ENCODE measurements at regions not wholly inside any gene's neighbourhood (a gene's known extent, or its start where the extent isn't known, plus 50 kb on each side); places are given as distances from the start of the nearest gene placed in this dataset.
"Not testable (repeated sequence)": the region's sequence is repeated elsewhere in the genome, so short reads cannot be mapped to it uniquely, and the experiment has no call there.

DNA sequence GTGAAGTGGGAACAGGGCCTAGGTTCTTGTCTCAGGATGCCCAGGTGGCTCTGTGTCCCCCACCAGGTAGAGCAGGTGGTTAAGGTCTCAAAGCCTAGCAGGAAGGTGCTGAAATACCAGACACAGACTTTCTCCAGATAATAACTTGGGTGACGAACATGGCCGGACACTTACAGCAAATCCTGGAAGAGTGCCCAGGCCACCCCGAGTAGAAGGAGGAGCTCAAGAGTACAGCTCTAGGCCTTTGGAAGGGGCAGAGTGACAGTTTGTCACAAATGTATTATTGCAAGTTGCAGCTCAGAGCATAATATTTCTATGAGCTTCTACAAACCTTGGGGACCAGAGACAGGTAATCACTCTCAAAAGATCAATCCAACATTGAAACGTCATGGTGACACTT is 251.6 kb upstream of the SOX4 start:
- in situ Hi-C loops (cut with HindIII; ENCODE audit: low pct_unique_long_range_greater_than_20kb, low sequenced_read_pairs) = no loop called here
- DNase-seq (ENCODE audit: low read depth in 1 of 2, low spot score in 1 of 2) = no peak
- no peak for TF ChIP-seq JUND (IDR thresholded peaks at IDR 0.05; ENCODE audit: low read depth)

DNA sequence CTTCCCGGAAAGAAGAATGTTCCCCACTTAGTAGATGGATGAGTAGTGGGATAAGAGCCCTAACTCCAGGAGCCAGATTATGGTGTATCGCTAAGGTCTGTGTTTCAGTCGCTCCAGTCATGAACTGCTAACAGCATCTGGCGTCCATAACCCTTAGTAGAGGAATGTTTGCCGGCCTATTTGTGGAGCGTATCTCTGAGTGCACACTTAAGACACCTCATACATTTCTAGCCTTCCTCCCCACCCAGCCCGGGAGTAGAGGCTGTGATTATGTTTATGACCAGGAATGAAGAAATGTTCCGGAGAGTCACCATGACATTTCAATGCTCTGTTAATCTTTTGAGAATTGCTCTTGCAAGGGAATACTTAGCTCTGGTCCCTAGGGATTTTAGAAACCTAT is 251.1 kb upstream of the SOX4 start:
- no peak for DNase-seq (ENCODE audit: low read depth in 1 of 2, low spot score in 1 of 2)
- no peak for TF ChIP-seq JUND (IDR thresholded peaks at IDR 0.05; ENCODE audit: low read depth)
- in situ Hi-C loops (cut with HindIII; ENCODE audit: low pct_unique_long_range_greater_than_20kb, low sequenced_read_pairs) = no loop called here

DNA sequence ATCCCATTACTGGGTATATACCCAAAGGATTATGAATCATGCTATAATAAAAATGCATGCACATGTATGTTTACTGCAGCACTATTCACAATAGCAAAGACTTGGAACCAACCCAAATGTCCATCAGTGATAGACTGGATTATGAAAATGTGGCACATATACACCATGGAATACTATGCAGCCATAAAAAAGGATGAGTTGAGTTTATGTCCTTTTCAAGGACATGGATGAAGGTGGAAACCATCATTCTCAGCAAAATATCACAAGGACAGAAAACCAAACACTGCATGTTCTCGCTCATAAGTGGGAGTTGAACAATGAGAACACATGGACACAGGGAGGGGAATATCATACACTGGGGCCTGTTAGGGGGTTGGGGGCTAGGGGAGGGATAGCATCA is 247.8 kb upstream of the SOX4 start:
- in situ Hi-C loops (cut with HindIII; ENCODE audit: low pct_unique_long_range_greater_than_20kb, low sequenced_read_pairs); DNase-seq (ENCODE audit: low read depth in 1 of 2, low spot score in 1 of 2): not testable (repeated sequence)

- in situ Hi-C loops (cut with HindIII; ENCODE audit: low pct_unique_long_range_greater_than_20kb, low sequenced_read_pairs) = no loop called here
- no peak for DNase-seq (ENCODE audit: low read depth in 1 of 2, low spot score in 1 of 2)
- no peak for TF ChIP-seq JUND (IDR thresholded peaks at IDR 0.05; ENCODE audit: low read depth)
Measured at GRCh38 chr6:21348146-21348503, 245.4 kb upstream of the SOX4 start.

- TF ChIP-seq JUND (IDR thresholded peaks at IDR 0.05; ENCODE audit: low read depth) = no peak
- in situ Hi-C loops (cut with HindIII; ENCODE audit: low pct_unique_long_range_greater_than_20kb, low sequenced_read_pairs) = no loop called here
- DNase-seq (ENCODE audit: low read depth in 1 of 2, low spot score in 1 of 2) = no peak
Measured at GRCh38 chr6:21348504-21349195, 244.9 kb upstream of the SOX4 start.

GRCh38 chr6:21349834-21350233 is 243.7 kb upstream of the SOX4 start:
- no peak for DNase-seq (ENCODE audit: low read depth in 1 of 2, low spot score in 1 of 2)
- in situ Hi-C loops (cut with HindIII; ENCODE audit: low pct_unique_long_range_greater_than_20kb, low sequenced_read_pairs) = no loop called here
- no peak for TF ChIP-seq JUND (IDR thresholded peaks at IDR 0.05; ENCODE audit: low read depth)

DNA sequence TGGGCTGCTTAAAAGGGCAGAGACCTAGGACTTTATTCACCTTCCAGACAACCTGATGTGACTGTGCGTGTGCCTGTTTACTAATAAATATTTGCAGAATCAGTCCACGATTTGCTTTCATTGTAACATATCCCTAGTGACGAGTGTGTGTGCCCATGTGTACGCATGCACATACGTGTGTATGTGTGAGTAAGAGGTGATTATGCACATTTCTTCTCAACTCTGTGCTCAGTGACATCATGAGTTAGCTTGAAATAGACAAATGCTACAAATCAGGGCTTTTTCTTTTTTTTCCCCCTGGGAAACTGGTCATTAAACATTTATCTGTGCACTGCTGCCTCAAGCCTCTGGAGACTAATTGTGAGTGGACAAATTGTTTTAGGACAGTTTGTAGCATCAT is 242.6 kb upstream of the SOX4 start:
- in situ Hi-C loops (cut with HindIII; ENCODE audit: low pct_unique_long_range_greater_than_20kb, low sequenced_read_pairs) = no loop called here
- no peak for DNase-seq (ENCODE audit: low read depth in 1 of 2, low spot score in 1 of 2)
- no peak for TF ChIP-seq JUND (IDR thresholded peaks at IDR 0.05; ENCODE audit: low read depth)

DNA sequence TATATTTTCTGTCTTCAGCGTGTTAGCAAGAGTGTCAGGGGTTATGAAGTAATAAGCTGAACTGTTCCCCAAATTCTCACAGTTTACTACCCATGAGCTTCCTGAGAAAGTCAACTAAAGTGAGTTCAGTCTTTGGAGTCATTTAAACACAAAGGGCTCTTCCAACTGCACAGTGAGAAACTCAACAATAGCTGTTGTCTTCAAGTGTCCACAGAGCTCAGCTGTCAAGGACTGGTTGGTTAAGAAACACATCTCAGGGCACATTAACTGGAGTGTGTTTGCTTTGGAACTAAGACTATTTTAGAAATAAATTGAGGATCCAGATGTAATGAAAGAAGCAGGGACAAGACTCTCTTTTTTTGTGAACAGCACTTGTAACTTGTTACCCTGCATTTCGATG is 241.4 kb upstream of the SOX4 start:
- no peak for DNase-seq (ENCODE audit: low read depth in 1 of 2, low spot score in 1 of 2)
- TF ChIP-seq JUND (IDR thresholded peaks at IDR 0.05; ENCODE audit: low read depth) = no peak
- in situ Hi-C loops (cut with HindIII; ENCODE audit: low pct_unique_long_range_greater_than_20kb, low sequenced_read_pairs) = no loop called here

- no peak for TF ChIP-seq JUND (IDR thresholded peaks at IDR 0.05; ENCODE audit: low read depth)
- in situ Hi-C loops (cut with HindIII; ENCODE audit: low pct_unique_long_range_greater_than_20kb, low sequenced_read_pairs) = no loop called here
- peak in 1 of 2 experiments; percentile 31 for DNase-seq (ENCODE audit: low read depth in 1 of 2, low spot score in 1 of 2)
Measured at GRCh38 chr6:21354805-21355238, 238.7 kb upstream of the SOX4 start.

DNA sequence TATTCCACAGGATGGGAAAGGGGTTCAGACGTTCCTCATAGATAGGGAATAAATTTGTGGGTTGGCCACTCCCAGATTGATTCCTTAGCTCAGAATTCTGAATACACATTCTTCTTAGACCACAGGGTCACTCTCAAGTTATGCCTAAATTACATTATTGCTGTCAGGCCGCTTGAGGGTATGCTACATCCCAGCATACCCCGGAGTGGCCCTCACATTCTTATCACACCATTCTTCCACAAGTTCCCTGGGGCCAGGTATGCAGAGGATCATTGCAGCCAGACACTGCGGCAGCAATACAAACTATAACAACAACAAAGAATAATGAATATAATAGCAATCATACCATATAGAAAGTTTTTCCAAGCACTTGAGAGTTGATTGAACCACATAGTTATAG is 237.9 kb upstream of the SOX4 start:
- no peak for DNase-seq (ENCODE audit: low read depth in 1 of 2, low spot score in 1 of 2)
- in situ Hi-C loops (cut with HindIII; ENCODE audit: low pct_unique_long_range_greater_than_20kb, low sequenced_read_pairs) = no loop called here
- TF ChIP-seq JUND (IDR thresholded peaks at IDR 0.05; ENCODE audit: low read depth) = no peak

DNA sequence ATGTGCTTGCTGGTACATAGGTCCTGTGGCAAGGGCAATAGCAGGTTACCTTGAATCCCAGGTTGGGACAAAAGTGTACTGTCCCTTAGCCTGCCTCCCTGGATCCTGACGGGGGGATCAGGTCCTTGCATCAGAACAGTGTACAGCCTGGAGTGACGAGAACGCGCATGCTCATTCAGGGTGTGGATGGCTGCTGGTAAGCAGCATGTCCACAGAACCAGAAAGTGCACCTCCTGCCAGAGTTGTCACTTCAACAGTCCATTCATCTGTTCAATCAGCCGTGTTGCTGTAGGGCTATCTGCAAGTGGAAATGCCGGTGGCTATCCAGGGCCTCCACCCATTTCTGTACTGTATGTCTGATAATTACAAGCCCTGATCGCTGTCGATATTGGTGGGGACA is 236.3 kb upstream of the SOX4 start:
- TF ChIP-seq JUND (IDR thresholded peaks at IDR 0.05; ENCODE audit: low read depth) = no peak
- no peak for DNase-seq (ENCODE audit: low read depth in 1 of 2, low spot score in 1 of 2)
- in situ Hi-C loops (cut with HindIII; ENCODE audit: low pct_unique_long_range_greater_than_20kb, low sequenced_read_pairs) = no loop called here

- in situ Hi-C loops (cut with HindIII; ENCODE audit: low pct_unique_long_range_greater_than_20kb, low sequenced_read_pairs) = no loop called here
- no peak for TF ChIP-seq JUND (IDR thresholded peaks at IDR 0.05; ENCODE audit: low read depth)
- DNase-seq (ENCODE audit: low read depth in 1 of 2, low spot score in 1 of 2) = no peak
Measured at GRCh38 chr6:21359926-21360325, 233.6 kb upstream of the SOX4 start.

GRCh38 chr6:21360336-21360735 is 233.2 kb upstream of the SOX4 start:
- in situ Hi-C loops (cut with HindIII; ENCODE audit: low pct_unique_long_range_greater_than_20kb, low sequenced_read_pairs) = no loop called here
- no peak for TF ChIP-seq JUND (IDR thresholded peaks at IDR 0.05; ENCODE audit: low read depth)
- DNase-seq (ENCODE audit: low read depth in 1 of 2, low spot score in 1 of 2) = peak in 1 of 2 experiments; percentile 42

- no peak for DNase-seq (ENCODE audit: low read depth in 1 of 2, low spot score in 1 of 2)
- in situ Hi-C loops (cut with HindIII; ENCODE audit: low pct_unique_long_range_greater_than_20kb, low sequenced_read_pairs) = no loop called here
- TF ChIP-seq JUND (IDR thresholded peaks at IDR 0.05; ENCODE audit: low read depth) = no peak
Measured at GRCh38 chr6:21367148-21367547, 226.4 kb upstream of the SOX4 start.
